ENCODE measurements at regions not wholly inside any gene's neighbourhood (a gene's known extent, or its start where the extent isn't known, plus 50 kb on each side); places are given as distances from the start of the nearest gene placed in this dataset.

GRCh38 chr15:95319242-95319641 is 1011.3 kb upstream of the NR2F2 start:
- no peak overlapping the region for H3K4me2 ChIP-seq (ENCODE audit: extremely low read depth, insufficient read depth, low read length)
- no peaks in the 10 kb centered on the region for H3K4me1 ChIP-seq (ENCODE audit: control insufficient read depth, extremely low read depth, insufficient read depth, low read length)
- H3K27me3 ChIP-seq (ENCODE audit: control insufficient read depth, insufficient read depth, low read length): no peaks in the 10 kb centered on the region
- H3K36me3 ChIP-seq (ENCODE audit: control insufficient read depth, insufficient read depth, low read length): no peaks in the 10 kb centered on the region
- DNase-seq (ENCODE audit: low read depth in 2 of 2): no peak
- H3K9ac ChIP-seq (ENCODE audit: insufficient read depth, low read length): no peak overlapping the region
- H3K4me3 ChIP-seq (replicated peaks in 1 of 4; ENCODE audit: control extremely low read depth in 1 of 4, insufficient read depth in 1 of 4, low read depth in 3 of 4, low read length in 4 of 4): no peak overlapping the region
- no peak for TF ChIP-seq CTCF (conservative IDR thresholded peaks at IDR 0.05 in 1 of 2, IDR thresholded peaks at IDR 0.05 in 1 of 2; ENCODE audit: low read depth in 1 of 2, low read length in 2 of 2)
- TF ChIP-seq EZH2 (IDR thresholded peaks at IDR 0.05; ENCODE audit: low read length, missing control alignments): no peak
- H2AFZ ChIP-seq (ENCODE audit: low read length): no peak overlapping the region
- H3K79me2 ChIP-seq (ENCODE audit: control insufficient read depth, insufficient read depth, low read length): no peaks in the 10 kb centered on the region
- H3K27ac ChIP-seq (ENCODE audit: insufficient read depth, low read length): no peak overlapping the region
- no peaks in the 10 kb centered on the region for H4K20me1 ChIP-seq (ENCODE audit: control insufficient read depth, extremely low read depth, insufficient read depth, low read length)
- H3K9me3 ChIP-seq (ENCODE audit: control insufficient read depth, insufficient read depth, low read depth, low read length): no peaks in the 10 kb centered on the region

GRCh38 chr15:95323796-95324195 is 1006.7 kb upstream of the NR2F2 start:
- Histone ChIP-seq H2AFZ (ENCODE audit: low read length) (no peak overlapping the region), H3K27me3 (ENCODE audit: control insufficient read depth, insufficient read depth, low read length) (no peaks in the 10 kb centered on the region), H4K20me1 (ENCODE audit: control insufficient read depth, extremely low read depth, insufficient read depth, low read length) (no peaks in the 10 kb centered on the region), H3K9ac (ENCODE audit: insufficient read depth, low read length) (no peak overlapping the region), H3K4me2 (ENCODE audit: extremely low read depth, insufficient read depth, low read length) (no peak overlapping the region), H3K9me3 (ENCODE audit: control insufficient read depth, insufficient read depth, low read depth, low read length) (no peaks in the 10 kb centered on the region), H3K79me2 (ENCODE audit: control insufficient read depth, insufficient read depth, low read length) (no peaks in the 10 kb centered on the region), H3K4me1 (ENCODE audit: control insufficient read depth, extremely low read depth, insufficient read depth, low read length) (no peaks in the 10 kb centered on the region), H3K27ac (ENCODE audit: insufficient read depth, low read length) (no peak overlapping the region), H3K36me3 (ENCODE audit: control insufficient read depth, insufficient read depth, low read length) (no peaks in the 10 kb centered on the region), H3K4me3 (replicated peaks in 1 of 4; ENCODE audit: control extremely low read depth in 1 of 4, insufficient read depth in 1 of 4, low read depth in 3 of 4, low read length in 4 of 4) (no peak overlapping the region)
- DNase-seq (ENCODE audit: low read depth in 2 of 2): no peak
- TF ChIP-seq CTCF (conservative IDR thresholded peaks at IDR 0.05 in 1 of 2, IDR thresholded peaks at IDR 0.05 in 1 of 2; ENCODE audit: low read depth in 1 of 2, low read length in 2 of 2) (no peak), EZH2 (IDR thresholded peaks at IDR 0.05; ENCODE audit: low read length, missing control alignments) (no peak)

GRCh38 chr15:95324656-95325055 is 1005.8 kb upstream of the NR2F2 start:
- Histone ChIP-seq H4K20me1 (ENCODE audit: control insufficient read depth, extremely low read depth, insufficient read depth, low read length) (no peaks in the 10 kb centered on the region), H3K79me2 (ENCODE audit: control insufficient read depth, insufficient read depth, low read length) (no peaks in the 10 kb centered on the region), H3K4me3 (replicated peaks in 1 of 4; ENCODE audit: control extremely low read depth in 1 of 4, insufficient read depth in 1 of 4, low read depth in 3 of 4, low read length in 4 of 4) (no peak overlapping the region), H3K4me2 (ENCODE audit: extremely low read depth, insufficient read depth, low read length) (no peak overlapping the region), H2AFZ (ENCODE audit: low read length) (no peak overlapping the region), H3K4me1 (ENCODE audit: control insufficient read depth, extremely low read depth, insufficient read depth, low read length) (no peaks in the 10 kb centered on the region), H3K9ac (ENCODE audit: insufficient read depth, low read length) (no peak overlapping the region), H3K27ac (ENCODE audit: insufficient read depth, low read length) (no peak overlapping the region), H3K27me3 (ENCODE audit: control insufficient read depth, insufficient read depth, low read length) (no peaks in the 10 kb centered on the region), H3K9me3 (ENCODE audit: control insufficient read depth, insufficient read depth, low read depth, low read length) (no peaks in the 10 kb centered on the region), H3K36me3 (ENCODE audit: control insufficient read depth, insufficient read depth, low read length) (no peaks in the 10 kb centered on the region)
- no peak for DNase-seq (ENCODE audit: low read depth in 2 of 2)
- no peak for TF ChIP-seq EZH2 (IDR thresholded peaks at IDR 0.05; ENCODE audit: low read length, missing control alignments)
- TF ChIP-seq CTCF (conservative IDR thresholded peaks at IDR 0.05 in 1 of 2, IDR thresholded peaks at IDR 0.05 in 1 of 2; ENCODE audit: low read depth in 1 of 2, low read length in 2 of 2): no peak

Measured in fibroblast of lung (primary cell).